ENCODE measurements at regions not wholly inside any gene's neighbourhood (a gene's known extent, or its start where the extent isn't known, plus 50 kb on each side); places are given as distances from the start of the nearest gene placed in this dataset.
A peak's percentile ranks its signal among the peaks of the same experiment; 100 is the strongest.

DNA sequence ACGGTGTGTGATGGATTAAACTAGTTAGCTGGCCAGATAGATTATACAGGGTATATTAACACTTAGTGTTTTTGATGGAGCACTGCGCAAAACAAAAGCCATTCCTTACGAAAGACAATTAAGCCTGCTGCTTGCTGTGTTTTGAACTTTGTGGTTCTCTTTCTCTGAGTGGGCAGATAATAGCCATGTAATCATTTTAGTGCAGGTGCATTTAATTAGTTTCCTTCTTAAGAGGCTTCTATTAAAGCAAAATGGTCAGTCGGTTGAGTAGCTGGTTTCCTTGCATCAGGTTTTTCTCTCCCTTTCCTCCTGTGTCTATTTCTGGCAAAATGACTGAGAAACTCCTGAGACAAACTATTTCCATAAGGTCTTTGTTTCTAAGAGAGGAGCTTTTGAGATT is 512.5 kb downstream of the DMAC1 start:
- no peak overlapping the region for H3K27ac ChIP-seq
- no peak overlapping the region for H3K4me3 ChIP-seq
- no peak for TF ChIP-seq CTCF (IDR thresholded peaks at IDR 0.05)
- H3K27me3 ChIP-seq, result no peaks in the 10 kb centered on the region
- no peaks in the 10 kb centered on the region for H3K36me3 ChIP-seq
- no peaks in the 10 kb centered on the region for H3K4me1 ChIP-seq
- DNase-seq, result no peak
- intact Hi-C loops (cut with DNase I; ENCODE audit: low total_unique reads), result no loop called here
- no peaks in the 10 kb centered on the region for H3K9me3 ChIP-seq

GRCh38 chr9:7286101-7286500 is 513.5 kb downstream of the DMAC1 start:
- TF ChIP-seq CTCF (IDR thresholded peaks at IDR 0.05), result no peak
- Histone ChIP-seq H3K4me3 (no peak overlapping the region), H3K4me1 (no peaks in the 10 kb centered on the region), H3K36me3 (no peaks in the 10 kb centered on the region), H3K27ac (no peak overlapping the region), H3K9me3 (no peaks in the 10 kb centered on the region), H3K27me3 (no peaks in the 10 kb centered on the region)
- intact Hi-C loops (cut with DNase I; ENCODE audit: low total_unique reads), result no loop called here
- DNase-seq, result no peak

GRCh38 chr9:7285199-7285598 is 514.4 kb downstream of the DMAC1 start:
- Histone ChIP-seq H3K4me3 (no peak overlapping the region), H3K27ac (no peak overlapping the region), H3K27me3 (no peaks in the 10 kb centered on the region), H3K4me1 (no peaks in the 10 kb centered on the region), H3K36me3 (no peaks in the 10 kb centered on the region), H3K9me3 (no peaks in the 10 kb centered on the region)
- no peak for DNase-seq
- TF ChIP-seq CTCF (IDR thresholded peaks at IDR 0.05), result no peak
- intact Hi-C loops (cut with DNase I; ENCODE audit: low total_unique reads), result no loop called here

DNA sequence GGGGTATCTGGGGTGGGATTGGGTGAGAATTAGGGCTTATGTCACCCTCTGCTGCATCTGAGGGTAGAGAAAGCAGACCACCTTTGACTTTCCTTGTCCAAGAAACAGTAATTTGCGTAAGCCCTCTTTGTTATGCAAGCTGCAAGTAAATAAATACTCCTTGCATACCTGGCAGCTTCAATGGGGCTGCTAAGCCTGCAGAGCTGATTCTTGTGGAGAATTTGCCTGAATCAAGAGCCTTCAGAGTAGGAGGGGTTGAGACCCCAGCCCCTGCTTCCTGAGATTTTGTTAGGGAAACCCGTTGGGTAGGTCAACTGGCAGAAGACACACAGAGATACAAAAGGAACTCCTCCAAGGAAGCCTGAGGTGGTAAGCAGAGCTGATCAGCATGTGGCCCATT is 515.1 kb downstream of the DMAC1 start:
- Histone ChIP-seq H3K27ac (no peak overlapping the region), H3K9me3 (no peaks in the 10 kb centered on the region), H3K4me1 (no peaks in the 10 kb centered on the region), H3K4me3 (no peak overlapping the region), H3K27me3 (no peaks in the 10 kb centered on the region), H3K36me3 (no peaks in the 10 kb centered on the region)
- TF ChIP-seq CTCF (IDR thresholded peaks at IDR 0.05), result no peak
- no peak for DNase-seq
- intact Hi-C loops (cut with DNase I; ENCODE audit: low total_unique reads), result no loop called here

- no peak for TF ChIP-seq CTCF (IDR thresholded peaks at IDR 0.05)
- Histone ChIP-seq H3K27me3 (no peaks in the 10 kb centered on the region), H3K9me3 (no peaks in the 10 kb centered on the region), H3K36me3 (no peaks in the 10 kb centered on the region), H3K4me1 (no peaks in the 10 kb centered on the region), H3K4me3 (no peak overlapping the region), H3K27ac (no peak overlapping the region)
- DNase-seq, result no peak
- intact Hi-C loops (cut with DNase I; ENCODE audit: low total_unique reads), result no loop called here
Observed at GRCh38 chr9:7284117-7284516, 515.5 kb downstream of the DMAC1 start.

DNA sequence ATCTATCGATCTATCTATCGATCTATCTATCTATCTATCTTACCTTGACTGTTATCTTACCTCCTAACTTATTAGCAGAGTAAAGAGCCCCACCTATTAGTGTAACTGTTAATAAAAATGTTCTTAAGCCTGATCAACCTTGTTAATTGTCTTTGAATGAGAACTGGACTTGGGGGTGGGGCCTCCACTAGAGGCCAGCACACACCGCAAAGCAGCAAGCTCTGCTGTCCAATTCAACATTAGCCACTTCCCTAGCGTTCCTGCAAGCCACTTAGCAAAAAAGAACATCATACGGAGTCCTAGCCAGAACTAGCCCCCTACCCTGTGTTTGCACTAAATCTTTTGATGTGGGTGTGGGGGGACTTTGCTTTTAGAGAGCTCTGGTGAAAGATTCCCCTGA is 515.8 kb downstream of the KDM4C start:
- Histone ChIP-seq H3K4me3 (no peak overlapping the region), H3K27me3 (no peaks in the 10 kb centered on the region), H3K27ac (no peak overlapping the region), H3K4me1 (no peaks in the 10 kb centered on the region), H3K36me3 (no peaks in the 10 kb centered on the region), H3K9me3 (no peaks in the 10 kb centered on the region)
- DNase-seq, result no peak
- intact Hi-C loops (cut with DNase I; ENCODE audit: low total_unique reads), result no loop called here
- peak; percentile 33 to 58 for TF ChIP-seq CTCF (IDR thresholded peaks at IDR 0.05)

Data from tibial artery (tissue), 4 donors.